Spleen (tissue), 11 donors: ENCODE measurements at regions not wholly inside any gene's neighbourhood (a gene's known extent, or its start where the extent isn't known, plus 50 kb on each side); places are given as distances from the start of the nearest gene placed in this dataset.

Source experiments
- DNase-seq: peaks from one replicate; pipeline ENCODE4 v3.0.0-alpha.2; 2020
- H3K27ac ChIP-seq, 8 donors: fragments of 200-600 bp; sonication (generic) in 7 of 8; 1 replicate in 4 of 8; 2 replicates in 4 of 8; pipeline versions ENCODE4 v1.5.0 to v1.8.0; 2016 to 2021; ENCODE audit warnings: inconsistent platforms in 4 of 8, mild to moderate bottlenecking in 4 of 8, moderate library complexity in 1 of 8
- H3K27me3 ChIP-seq, 7 donors: fragments of 200-600 bp; sonication (generic) in 6 of 7; replicated peaks in 1 of 7; 1 replicate in 4 of 7; 2 replicates in 3 of 7; pipeline versions ENCODE4 v1.5.0 to v1.8.0; 2016 to 2021; ENCODE audit warnings: inconsistent platforms in 3 of 7, mild to moderate bottlenecking in 1 of 7
- H3K36me3 ChIP-seq, 6 donors: fragments of 200-600 bp; sonication (generic) in 5 of 6; 1 replicate in 4 of 6; 2 replicates in 2 of 6; pipeline versions ENCODE4 v1.5.0 to v1.8.0; 2016 to 2021; ENCODE audit warnings: inconsistent platforms in 2 of 6
- H3K4me1 ChIP-seq, 6 donors: fragments of 200-600 bp; sonication (generic) in 5 of 6; 1 replicate in 3 of 6; 2 replicates in 3 of 6; pipeline versions ENCODE4 v1.5.0 to v1.8.0; 2016 to 2021; ENCODE audit warnings: inconsistent platforms in 3 of 6
- H3K4me3 ChIP-seq, 8 donors: fragments of 200-600 bp; sonication (generic) in 7 of 8; 1 replicate in 4 of 8; 2 replicates in 4 of 8; pipeline versions ENCODE4 v1.5.0 to v1.8.0; 2016 to 2021; ENCODE audit warnings: inconsistent platforms in 4 of 8, mild to moderate bottlenecking in 4 of 8, moderate library complexity in 2 of 8
- H3K9me3 ChIP-seq, 8 donors: fragments of 200-600 bp; sonication (generic) in 7 of 8; 1 replicate in 4 of 8; 2 replicates in 4 of 8; pipeline versions ENCODE4 v1.5.0 to v1.8.0; 2016 to 2021; ENCODE audit warnings: inconsistent platforms in 4 of 8
- POLR2A ChIP-seq, 3 donors: fragments of 450-650 bp; IDR thresholded peaks; one replicate each; pipeline ENCODE4 v1.5.1; 2017; ENCODE audit warnings: antibody characterized with exemption in 3 of 3, mild to moderate bottlenecking in 1 of 3
- POLR2AphosphoS5 ChIP-seq, 3 donors: sonication (generic); formaldehyde crosslinking; IDR thresholded peaks; one replicate each; pipeline ENCODE4 v1.5.1; 2017; ENCODE audit warnings: antibody characterized with exemption in 3 of 3
- WGBS, 5 donors: extraction: QIAGEN DNeasy Blood & Tissue Kit in 3 of 5; methylation state at CpG; one replicate each; pipeline versions ENCODE4 v1.1.5 to v1.1.7; 2013 to 2018; 5-methylcytosine and 5-hydroxymethylcytosine counted together
- intact Hi-C: fragments of 100-400 bp; cut with DNase I; formaldehyde crosslinking; loops from one replicate; pipeline ENCODE4 v1.15.0; 2023; ENCODE audit warnings: low total_unique reads
- TF ChIP-seq, protein P1 (sequence below), 11 experiments: fragments of 200-600 bp in 7 of 11; fragments of 450-650 bp in 4 of 11; sonication (generic) in 4 of 11; IDR thresholded peaks in 8 of 11; conservative IDR thresholded peaks in 3 of 11; 1 replicate in 7 of 11; 2 replicates in 4 of 11; pipeline versions ENCODE4 v1.4.0 to v1.8.0; 2016 to 2021; ENCODE audit warnings: antibody characterized with exemption in 11 of 11, inconsistent platforms in 4 of 11, mild to moderate bottlenecking in 1 of 11
- donor health status: healthy with polysubstance abuse.
- donor health status: DM: no; HTN: no; CAD: no; lungs with moderate emphysema.
- donor health status: DM: no; HTN: no; CAD: no.
- donor health status: Bipolar disorder and iron deficiency.
- donor health status: healthy.
- donor health status: DM: no; HTN: no; CAD: no.
- donor health status: DM: yes; HTN: yes; CAD: no.

- no peak overlapping the region for H3K27ac ChIP-seq
Observed at GRCh38 chr2:21443494-21444105, 319.8 kb downstream of the TDRD15 start.

GRCh38 chr2:21449881-21450280 is 326.1 kb downstream of the TDRD15 start:
- Histone ChIP-seq H3K4me3 (no peak overlapping the region), H3K27ac (no peak overlapping the region), H3K27me3 (no peaks in the 10 kb centered on the region), H3K9me3 (no peaks in the 10 kb centered on the region), H3K4me1 (peaks cover 0 to 18% (median 0%) of the 10 kb centered on the region in 6 donors), H3K36me3 (no peaks in the 10 kb centered on the region)
- intact Hi-C loops: no loop called here
- no peak for DNase-seq
- 71 to 80% (median 78%) methylated on average over 4 of the region's 4 CpGs for WGBS, 5 donors
- TF ChIP-seq POLR2A (IDR thresholded peaks at IDR 0.05) (no peak), POLR2AphosphoS5 (IDR thresholded peaks at IDR 0.05) (no peak)
- TF ChIP-seq, protein P1, sequence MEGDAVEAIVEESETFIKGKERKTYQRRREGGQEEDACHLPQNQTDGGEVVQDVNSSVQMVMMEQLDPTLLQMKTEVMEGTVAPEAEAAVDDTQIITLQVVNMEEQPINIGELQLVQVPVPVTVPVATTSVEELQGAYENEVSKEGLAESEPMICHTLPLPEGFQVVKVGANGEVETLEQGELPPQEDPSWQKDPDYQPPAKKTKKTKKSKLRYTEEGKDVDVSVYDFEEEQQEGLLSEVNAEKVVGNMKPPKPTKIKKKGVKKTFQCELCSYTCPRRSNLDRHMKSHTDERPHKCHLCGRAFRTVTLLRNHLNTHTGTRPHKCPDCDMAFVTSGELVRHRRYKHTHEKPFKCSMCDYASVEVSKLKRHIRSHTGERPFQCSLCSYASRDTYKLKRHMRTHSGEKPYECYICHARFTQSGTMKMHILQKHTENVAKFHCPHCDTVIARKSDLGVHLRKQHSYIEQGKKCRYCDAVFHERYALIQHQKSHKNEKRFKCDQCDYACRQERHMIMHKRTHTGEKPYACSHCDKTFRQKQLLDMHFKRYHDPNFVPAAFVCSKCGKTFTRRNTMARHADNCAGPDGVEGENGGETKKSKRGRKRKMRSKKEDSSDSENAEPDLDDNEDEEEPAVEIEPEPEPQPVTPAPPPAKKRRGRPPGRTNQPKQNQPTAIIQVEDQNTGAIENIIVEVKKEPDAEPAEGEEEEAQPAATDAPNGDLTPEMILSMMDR (IDR thresholded peaks at IDR 0.05 in 8 of 11, conservative IDR thresholded peaks at IDR 0.05 in 3 of 11): no peak

More at GRCh38 chr2:21443494-21444105, 319.8 kb downstream of the TDRD15 start:
- Histone ChIP-seq H3K36me3 (no peaks in the 10 kb centered on the region), H3K4me1 (peaks cover 0 to 8% (median 0%) of the 10 kb centered on the region in 6 donors), H3K9me3 (no peaks in the 10 kb centered on the region), H3K27me3 (no peaks in the 10 kb centered on the region), H3K4me3 (no peak overlapping the region)
- 54 to 67% (median 62%) methylated on average over 5 of the region's 5 CpGs for WGBS, 5 donors
- TF ChIP-seq POLR2AphosphoS5 (IDR thresholded peaks at IDR 0.05): no peak
- TF ChIP-seq, protein P1 (IDR thresholded peaks at IDR 0.05 in 8 of 11, conservative IDR thresholded peaks at IDR 0.05 in 3 of 11): no peak
- TF ChIP-seq POLR2A (IDR thresholded peaks at IDR 0.05): no peak
- DNase-seq: no peak
- intact Hi-C loops: no loop called here

DNA sequence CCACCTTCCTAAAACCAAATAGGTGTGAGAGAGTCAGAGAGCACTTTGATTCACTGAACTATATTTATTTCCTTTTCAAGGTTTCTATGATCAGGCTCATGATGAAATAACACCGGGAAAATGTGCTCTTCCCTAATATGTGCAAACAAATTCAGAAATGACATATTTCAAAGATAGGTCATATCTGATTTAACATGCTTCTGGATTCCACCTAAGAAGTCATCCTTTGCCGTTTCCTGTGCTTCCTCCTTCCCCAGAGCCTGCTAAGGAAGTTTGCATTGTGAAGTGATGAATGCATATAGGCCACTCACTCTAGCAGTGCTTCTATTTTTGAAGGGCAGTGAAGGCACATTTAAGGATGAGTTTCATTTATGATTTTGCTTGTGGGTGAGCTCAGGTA is 327.6 kb downstream of the TDRD15 start:
- no peaks in the 10 kb centered on the region for H3K36me3 ChIP-seq
- intact Hi-C loops: no loop called here
- H3K9me3 ChIP-seq: no peaks in the 10 kb centered on the region
- 54 to 61% (median 56%) methylated on average over 2 of the region's 2 CpGs for WGBS, 5 donors
- no peaks in the 10 kb centered on the region for H3K27me3 ChIP-seq
- H3K4me3 ChIP-seq: no peak overlapping the region
- no peak overlapping the region for H3K27ac ChIP-seq
- peaks cover 0 to 18% (median 0%) of the 10 kb centered on the region in 6 donors for H3K4me1 ChIP-seq
- DNase-seq: no peak
- TF ChIP-seq, protein P1 (IDR thresholded peaks at IDR 0.05 in 8 of 11, conservative IDR thresholded peaks at IDR 0.05 in 3 of 11): no peak
- TF ChIP-seq POLR2AphosphoS5 (IDR thresholded peaks at IDR 0.05) (no peak), POLR2A (IDR thresholded peaks at IDR 0.05) (no peak)

- 17 to 26% (median 24%) methylated on average over 5 of the region's 5 CpGs for WGBS, 5 donors
- TF ChIP-seq, protein P1 (IDR thresholded peaks at IDR 0.05 in 8 of 11, conservative IDR thresholded peaks at IDR 0.05 in 3 of 11): no peak
- TF ChIP-seq POLR2AphosphoS5 (IDR thresholded peaks at IDR 0.05) (no peak), POLR2A (IDR thresholded peaks at IDR 0.05) (no peak)
Observed at GRCh38 chr2:21452263-21452662, 328.5 kb downstream of the TDRD15 start.

More at GRCh38 chr2:21452263-21452662, 328.5 kb downstream of the TDRD15 start:
- no peak for DNase-seq
- H3K27me3 ChIP-seq: no peaks in the 10 kb centered on the region
- no peak overlapping the region for H3K27ac ChIP-seq
- peaks cover 0 to 15% (median 0%) of the 10 kb centered on the region in 6 donors for H3K4me1 ChIP-seq
- intact Hi-C loops: no loop called here
- H3K9me3 ChIP-seq: peaks cover 0 to under 1% (median 0%) of the 10 kb centered on the region in 8 donors
- H3K36me3 ChIP-seq: no peaks in the 10 kb centered on the region
- no peak overlapping the region for H3K4me3 ChIP-seq
